ENCODE measurements at regions not wholly inside any gene's neighbourhood (a gene's known extent, or its start where the extent isn't known, plus 50 kb on each side); places are given as distances from the start of the nearest gene placed in this dataset.

- TF ChIP-seq, protein P1, sequence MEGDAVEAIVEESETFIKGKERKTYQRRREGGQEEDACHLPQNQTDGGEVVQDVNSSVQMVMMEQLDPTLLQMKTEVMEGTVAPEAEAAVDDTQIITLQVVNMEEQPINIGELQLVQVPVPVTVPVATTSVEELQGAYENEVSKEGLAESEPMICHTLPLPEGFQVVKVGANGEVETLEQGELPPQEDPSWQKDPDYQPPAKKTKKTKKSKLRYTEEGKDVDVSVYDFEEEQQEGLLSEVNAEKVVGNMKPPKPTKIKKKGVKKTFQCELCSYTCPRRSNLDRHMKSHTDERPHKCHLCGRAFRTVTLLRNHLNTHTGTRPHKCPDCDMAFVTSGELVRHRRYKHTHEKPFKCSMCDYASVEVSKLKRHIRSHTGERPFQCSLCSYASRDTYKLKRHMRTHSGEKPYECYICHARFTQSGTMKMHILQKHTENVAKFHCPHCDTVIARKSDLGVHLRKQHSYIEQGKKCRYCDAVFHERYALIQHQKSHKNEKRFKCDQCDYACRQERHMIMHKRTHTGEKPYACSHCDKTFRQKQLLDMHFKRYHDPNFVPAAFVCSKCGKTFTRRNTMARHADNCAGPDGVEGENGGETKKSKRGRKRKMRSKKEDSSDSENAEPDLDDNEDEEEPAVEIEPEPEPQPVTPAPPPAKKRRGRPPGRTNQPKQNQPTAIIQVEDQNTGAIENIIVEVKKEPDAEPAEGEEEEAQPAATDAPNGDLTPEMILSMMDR (optimal IDR thresholded peaks at IDR 0.05 in 1 of 3, IDR thresholded peaks at IDR 0.05 in 1 of 3, conservative IDR thresholded peaks at IDR 0.05 in 1 of 3; ENCODE audit: extremely low read depth in 1 of 3, insufficient read depth in 2 of 3, low read length in 3 of 3), result no peak
- TF ChIP-seq EZH2 (IDR thresholded peaks at IDR 0.05; ENCODE audit: low read length), result no peak
Observed at GRCh38 chr7:131011976-131012375, 278.0 kb upstream of the KLF14 start.

GRCh38 chr7:131012477-131013031 is 278.5 kb upstream of the KLF14 start:
- peaks cover 12% of the 10 kb centered on the region for H3K79me2 ChIP-seq (ENCODE audit: control insufficient read depth, insufficient read depth, low read length)
- no peaks in the 10 kb centered on the region for H3K9me1 ChIP-seq (ENCODE audit: control insufficient read depth, extremely low read depth, insufficient read depth, low read length)
- DNase-seq (ENCODE audit: low read depth, low spot score), result no peak
- H3K4me2 ChIP-seq (ENCODE audit: control insufficient read depth, extremely low read depth, insufficient read depth, low read depth, low read length), result peak overlapping the region; percentile 90
- H3K9me3 ChIP-seq (ENCODE audit: control insufficient read depth, low read depth, low read length), result no peaks in the 10 kb centered on the region
- no peak for TF ChIP-seq EZH2 (IDR thresholded peaks at IDR 0.05; ENCODE audit: low read length)
- TF ChIP-seq, protein P1 (optimal IDR thresholded peaks at IDR 0.05 in 1 of 3, IDR thresholded peaks at IDR 0.05 in 1 of 3, conservative IDR thresholded peaks at IDR 0.05 in 1 of 3; ENCODE audit: extremely low read depth in 1 of 3, insufficient read depth in 2 of 3, low read length in 3 of 3), result no peak
- dilution Hi-C loops (cut with MboI; ENCODE audit: extremely low pct_ligation_motif_present, low sequenced_read_pairs), result no loop called here
- H2AFZ ChIP-seq (ENCODE audit: control insufficient read depth, low read length), result no peak overlapping the region
- H3K27ac ChIP-seq (ENCODE audit: control insufficient read depth, insufficient read depth, low read length), result peak overlapping the region; percentile 87
- FAIRE-seq, result peak; percentile 86
- no peaks in the 10 kb centered on the region for H4K20me1 ChIP-seq (ENCODE audit: control insufficient read depth, extremely low read depth, insufficient read depth, low read length)
- peak overlapping the region in 1 of 3 experiments; percentile 50 for H3K4me3 ChIP-seq (ENCODE audit: control insufficient read depth in 2 of 3, extremely low read depth in 1 of 3, insufficient read depth in 2 of 3, low read depth in 1 of 3, low read length in 3 of 3)
- no peaks in the 10 kb centered on the region for H3K27me3 ChIP-seq (ENCODE audit: control insufficient read depth, extremely low read depth, insufficient read depth, low read length)
- peak overlapping the region; percentile 67 for H3K9ac ChIP-seq (ENCODE audit: control insufficient read depth, extremely low read depth, insufficient read depth, low read length)
- H3K36me3 ChIP-seq (ENCODE audit: control insufficient read depth in 2 of 2, extremely low read depth in 1 of 2, insufficient read depth in 2 of 2, low read length in 2 of 2), result no peaks in the 10 kb centered on the region
- peaks cover 58% of the 10 kb centered on the region for H3K4me1 ChIP-seq (ENCODE audit: control insufficient read depth, extremely low read depth, insufficient read depth, low read length)

More at GRCh38 chr7:131011976-131012375, 278.0 kb upstream of the KLF14 start:
- Histone ChIP-seq H2AFZ (ENCODE audit: control insufficient read depth, low read length) (no peak overlapping the region), H3K79me2 (ENCODE audit: control insufficient read depth, insufficient read depth, low read length) (peaks cover 12% of the 10 kb centered on the region), H3K9ac (ENCODE audit: control insufficient read depth, extremely low read depth, insufficient read depth, low read length) (peak overlapping the region; percentile 64), H3K4me2 (ENCODE audit: control insufficient read depth, extremely low read depth, insufficient read depth, low read depth, low read length) (peak overlapping the region; percentile 90), H3K4me1 (ENCODE audit: control insufficient read depth, extremely low read depth, insufficient read depth, low read length) (peaks cover 64% of the 10 kb centered on the region), H3K9me3 (ENCODE audit: control insufficient read depth, low read depth, low read length) (no peaks in the 10 kb centered on the region), H3K9me1 (ENCODE audit: control insufficient read depth, extremely low read depth, insufficient read depth, low read length) (no peaks in the 10 kb centered on the region), H4K20me1 (ENCODE audit: control insufficient read depth, extremely low read depth, insufficient read depth, low read length) (no peaks in the 10 kb centered on the region), H3K4me3 (ENCODE audit: control insufficient read depth in 2 of 3, extremely low read depth in 1 of 3, insufficient read depth in 2 of 3, low read depth in 1 of 3, low read length in 3 of 3) (peak overlapping the region in 1 of 3 experiments; percentile 19), H3K27me3 (ENCODE audit: control insufficient read depth, extremely low read depth, insufficient read depth, low read length) (no peaks in the 10 kb centered on the region), H3K27ac (ENCODE audit: control insufficient read depth, insufficient read depth, low read length) (peak overlapping the region; percentile 87), H3K36me3 (ENCODE audit: control insufficient read depth in 2 of 2, extremely low read depth in 1 of 2, insufficient read depth in 2 of 2, low read length in 2 of 2) (no peaks in the 10 kb centered on the region)
- DNase-seq (ENCODE audit: low read depth, low spot score), result no peak
- no peak for FAIRE-seq
- dilution Hi-C loops (cut with MboI; ENCODE audit: extremely low pct_ligation_motif_present, low sequenced_read_pairs), result no loop called here

Measured in keratinocyte (primary cell).